GM19239 (cell line): ENCODE measurements at regions not wholly inside any gene's neighbourhood (a gene's known extent, or its start where the extent isn't known, plus 50 kb on each side); places are given as distances from the start of the nearest gene placed in this dataset.
"Not testable (repeated sequence)": the region's sequence is repeated elsewhere in the genome, so short reads cannot be mapped to it uniquely, and the experiment has no call there.

Experiments used
- DNase-seq: peaks from one replicate; pipeline ENCODE4 v3.0.0; 2011; ENCODE audit warnings: low spot score; ENCODE audit not compliant: insufficient read length
- FAIRE-seq: peaks from 2 replicates; lab custom pipeline; 2011; peaks lifted over from hg19 to GRCh38; lab: Jason Lieb, UNC

- FAIRE-seq (no peak), DNase-seq (no peak)
These were observed 89.6 kb upstream of the NCOR2 start for GRCh38 chr12:124656947-124657434.

GRCh38 chr12:124655698-124656516 lies 88.5 kb upstream of the NCOR2 start:
- no peak for DNase-seq
- no peak for FAIRE-seq

- DNase-seq = no peak
- FAIRE-seq = no peak
These were observed 87.8 kb upstream of the NCOR2 start for GRCh38 chr12:124655048-124655697.

GRCh38 chr12:124654666-124655047 lies 87.2 kb upstream of the NCOR2 start:
- FAIRE-seq (no peak), DNase-seq (no peak)

- DNase-seq (no peak), FAIRE-seq (no peak)
These were observed 85.9 kb upstream of the NCOR2 start for GRCh38 chr12:124653169-124653931.

- DNase-seq = no peak
- FAIRE-seq = no peak
These were observed 85.2 kb upstream of the NCOR2 start for GRCh38 chr12:124652661-124653060.

- DNase-seq = no peak
- FAIRE-seq = no peak
These were observed 84.3 kb upstream of the NCOR2 start for GRCh38 chr12:124651516-124652273.

GRCh38 chr12:124650912-124651311 lies 83.5 kb upstream of the NCOR2 start:
- FAIRE-seq (no peak), DNase-seq (no peak)

- DNase-seq (no peak), FAIRE-seq (no peak)
These were observed 81.4 kb upstream of the NCOR2 start for GRCh38 chr12:124648710-124649384.

GRCh38 chr12:124647316-124647715 lies 79.9 kb upstream of the NCOR2 start:
- no peak for FAIRE-seq
- DNase-seq = no peak

GRCh38 chr12:124646385-124647230 lies 79.2 kb upstream of the NCOR2 start:
- FAIRE-seq = no peak
- no peak for DNase-seq

GRCh38 chr12:124645530-124646244 lies 78.3 kb upstream of the NCOR2 start:
- DNase-seq (no peak), FAIRE-seq (no peak)

- not testable (repeated sequence) for FAIRE-seq, DNase-seq
These were observed 76.4 kb upstream of the NCOR2 start for GRCh38 chr12:124643768-124644167.

GRCh38 chr12:124642105-124642504 lies 74.7 kb upstream of the NCOR2 start:
- FAIRE-seq = no peak
- no peak for DNase-seq

- DNase-seq (no peak), FAIRE-seq (no peak)
These were observed 74.2 kb upstream of the NCOR2 start for GRCh38 chr12:124641591-124641990.

- FAIRE-seq = no peak
- DNase-seq = no peak
These were observed 72.6 kb upstream of the NCOR2 start for GRCh38 chr12:124640056-124640455.

- DNase-seq = no peak
These were observed 71.9 kb upstream of the NCOR2 start for GRCh38 chr12:124639122-124639806.

GRCh38 chr12:124637581-124637981 lies 70.2 kb upstream of the NCOR2 start:
- no peak for FAIRE-seq
- no peak for DNase-seq

More at GRCh38 chr12:124639122-124639806, 71.9 kb upstream of the NCOR2 start:
- FAIRE-seq = no peak
